Middle frontal gyrus (tissue), 1 donor: ENCODE measurements at regions not wholly inside any gene's neighbourhood (a gene's known extent, or its start where the extent isn't known, plus 50 kb on each side); places are given as distances from the start of the nearest gene placed in this dataset.

Experiments
- DNase-seq: peaks from one replicate; pipeline ENCODE4 v3.0.0-alpha.2; 2015; ENCODE audit warnings: low spot score; ENCODE audit errors: extremely low spot score

DNA sequence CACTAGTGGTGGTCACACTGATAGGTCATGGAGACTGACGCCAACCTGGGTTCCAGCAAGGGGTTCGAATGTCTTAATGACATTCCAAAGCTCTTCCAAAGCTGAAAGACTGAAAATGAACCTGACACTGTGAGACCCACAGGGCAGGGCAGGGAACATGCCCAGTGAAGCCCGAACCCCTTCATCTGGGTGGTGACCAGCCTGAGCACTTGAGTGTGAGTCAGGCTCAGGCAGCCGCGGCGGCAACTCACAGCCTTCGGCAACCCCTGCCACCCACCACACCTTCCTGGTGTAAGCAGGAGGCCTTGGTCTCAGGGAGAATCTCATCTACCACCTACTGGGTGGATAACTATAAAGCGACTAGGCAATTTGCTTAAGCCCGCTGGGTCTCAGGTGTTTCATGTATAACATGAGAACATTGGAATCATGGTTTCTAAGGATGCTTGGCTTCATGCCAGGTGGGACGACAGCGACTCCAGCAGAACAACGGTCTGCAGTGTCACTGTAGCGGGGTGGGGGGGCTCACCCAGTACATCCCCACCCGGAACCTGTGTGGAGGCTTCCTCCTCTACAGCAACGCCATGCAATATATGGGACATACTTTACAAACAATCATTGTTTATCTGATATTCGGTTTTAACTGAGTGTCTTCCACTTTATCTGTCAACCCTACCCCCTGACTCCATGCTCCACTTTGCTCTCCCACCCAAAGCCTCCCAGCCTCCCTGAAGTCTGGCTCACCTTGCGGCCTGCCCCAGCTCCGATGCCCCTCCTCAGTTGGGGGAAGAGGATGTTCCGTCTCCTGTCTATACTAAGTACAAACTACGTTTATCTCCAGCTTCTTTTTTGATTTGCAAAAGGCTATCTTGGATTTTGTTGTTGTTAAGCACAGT is 125.0 kb upstream of the MEF2A start:
- no peak for DNase-seq

DNA sequence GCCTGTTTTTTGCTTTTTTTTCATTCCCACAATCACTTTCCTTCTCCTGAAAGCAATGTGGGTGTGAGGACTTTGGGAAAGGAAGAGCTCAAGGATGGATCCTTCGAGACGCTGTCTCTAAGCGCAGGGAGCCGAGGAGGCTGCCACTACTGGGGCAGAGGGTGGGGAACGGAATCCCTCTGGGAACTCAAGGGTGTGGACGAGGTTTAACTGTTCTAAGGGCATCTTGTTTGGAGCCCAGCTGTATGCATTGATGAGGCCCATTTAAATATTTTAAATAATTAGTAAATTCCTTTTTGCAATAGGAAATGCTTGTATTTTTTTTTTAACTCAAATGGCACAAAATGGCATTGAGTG is 124.4 kb upstream of the MEF2A start:
- no peak for DNase-seq

DNA sequence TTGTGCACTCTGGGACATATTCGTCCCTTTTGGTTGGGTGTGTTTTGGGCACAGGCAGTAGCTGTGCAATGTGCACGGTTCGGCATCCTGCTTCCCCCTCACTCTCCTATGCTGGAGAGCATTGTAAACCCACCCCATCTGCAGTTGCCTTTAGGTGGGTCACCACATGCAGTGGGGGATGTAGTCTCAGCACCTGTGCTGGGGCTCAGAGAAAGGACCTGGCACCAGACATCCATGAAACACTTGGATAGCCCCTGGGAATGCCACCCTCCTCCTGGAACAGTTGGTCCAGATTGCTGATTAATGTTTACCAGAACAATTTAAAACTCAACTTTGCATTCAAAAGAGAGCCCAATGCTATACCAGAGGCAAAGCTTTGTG is 123.9 kb upstream of the MEF2A start:
- no peak for DNase-seq

DNA sequence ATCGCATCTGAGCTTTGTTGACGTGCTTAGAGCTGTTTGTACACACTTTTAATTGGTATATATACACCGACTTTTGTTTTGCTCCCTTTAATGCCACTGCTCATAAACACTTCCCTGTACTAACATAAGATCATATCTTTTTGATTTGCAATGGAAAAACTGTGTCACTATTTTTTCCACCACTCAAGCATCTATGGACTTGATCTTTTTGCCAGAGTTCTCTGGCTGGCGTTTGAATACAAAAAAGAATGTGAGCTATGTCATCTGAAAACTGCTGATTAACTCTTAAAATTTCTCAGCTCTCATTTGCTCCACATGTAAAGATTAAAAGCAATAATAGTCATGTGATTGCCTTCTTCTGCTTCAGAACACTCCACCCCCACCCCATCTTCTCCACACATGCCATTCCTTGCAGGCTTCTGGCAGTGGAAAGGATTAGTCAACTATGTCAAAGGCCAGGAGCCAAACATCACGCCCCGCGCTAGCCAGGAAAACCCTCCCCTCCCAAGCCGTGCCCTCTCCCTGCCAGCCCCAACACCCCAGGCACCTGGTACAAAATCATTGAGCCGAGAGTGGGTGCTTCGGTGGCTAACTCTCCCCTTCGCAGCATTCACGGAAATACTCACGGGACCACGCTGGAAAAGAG is 123.4 kb upstream of the MEF2A start:
- DNase-seq: no peak

DNA sequence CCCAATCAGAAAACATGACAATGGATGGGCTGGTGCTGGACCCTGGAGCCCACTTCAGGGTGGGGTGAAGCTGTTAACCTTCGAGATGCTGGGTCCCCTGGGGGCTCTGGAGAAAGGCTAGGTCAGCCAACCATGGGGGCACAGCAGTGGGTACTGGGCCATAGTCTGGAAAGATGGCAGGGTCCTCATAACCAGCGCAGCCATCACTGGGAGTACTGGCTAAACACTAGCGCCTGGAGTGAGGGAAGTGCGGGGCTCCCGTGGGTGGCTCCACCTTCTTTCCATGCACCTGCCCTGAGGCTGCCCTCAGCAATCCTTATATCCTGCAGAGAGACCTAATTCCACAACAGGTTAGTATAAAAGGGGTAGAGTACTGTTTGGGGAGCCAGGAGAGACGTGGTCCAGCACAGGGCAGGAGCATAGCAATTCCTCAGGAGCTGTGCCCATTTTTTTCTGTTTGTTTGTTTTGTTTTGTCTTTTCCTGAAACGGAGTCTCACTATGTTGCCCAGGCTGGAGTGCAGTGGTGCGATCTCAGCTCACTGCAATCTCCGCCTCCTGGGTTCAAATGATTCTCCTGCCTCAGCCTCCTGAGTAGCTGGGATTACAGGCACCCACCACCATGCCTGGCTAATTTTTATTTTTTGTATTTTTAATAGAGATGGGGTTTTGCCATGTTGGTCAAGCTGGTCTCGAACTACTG is 122.6 kb upstream of the MEF2A start:
- no peak for DNase-seq

DNA sequence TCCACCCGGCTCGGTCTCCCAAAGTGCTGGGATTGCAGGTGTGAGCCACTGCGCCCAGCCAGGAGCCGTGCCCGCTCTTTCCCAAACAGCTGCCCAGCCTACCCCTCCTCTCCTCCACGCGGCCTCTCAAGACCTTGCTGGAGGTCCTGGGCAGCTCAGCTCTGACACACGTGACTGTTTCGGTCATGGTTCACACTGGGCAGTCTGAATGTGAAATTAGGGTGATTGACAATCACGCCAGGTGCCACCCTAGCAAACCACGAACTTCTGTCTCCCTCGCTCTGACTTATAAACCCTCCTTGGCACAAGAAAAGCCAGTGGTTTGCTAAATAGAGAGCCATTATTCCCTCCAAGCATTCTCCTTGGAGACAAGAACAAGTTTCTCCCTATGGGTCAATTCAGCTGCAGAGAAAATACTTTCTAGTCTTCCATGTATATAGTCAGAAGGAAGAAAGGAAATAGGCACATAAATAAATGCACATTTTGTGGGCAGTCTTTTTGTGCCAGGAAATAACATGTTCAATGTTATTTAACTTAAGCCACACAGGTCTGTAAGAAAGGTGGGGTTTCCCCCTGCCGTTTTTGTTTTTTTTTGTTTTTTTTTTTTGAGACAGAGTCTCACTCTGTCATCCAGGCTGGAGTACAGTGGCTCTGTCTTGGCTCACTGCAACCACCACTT is 121.9 kb upstream of the MEF2A start:
- DNase-seq: no peak

DNA sequence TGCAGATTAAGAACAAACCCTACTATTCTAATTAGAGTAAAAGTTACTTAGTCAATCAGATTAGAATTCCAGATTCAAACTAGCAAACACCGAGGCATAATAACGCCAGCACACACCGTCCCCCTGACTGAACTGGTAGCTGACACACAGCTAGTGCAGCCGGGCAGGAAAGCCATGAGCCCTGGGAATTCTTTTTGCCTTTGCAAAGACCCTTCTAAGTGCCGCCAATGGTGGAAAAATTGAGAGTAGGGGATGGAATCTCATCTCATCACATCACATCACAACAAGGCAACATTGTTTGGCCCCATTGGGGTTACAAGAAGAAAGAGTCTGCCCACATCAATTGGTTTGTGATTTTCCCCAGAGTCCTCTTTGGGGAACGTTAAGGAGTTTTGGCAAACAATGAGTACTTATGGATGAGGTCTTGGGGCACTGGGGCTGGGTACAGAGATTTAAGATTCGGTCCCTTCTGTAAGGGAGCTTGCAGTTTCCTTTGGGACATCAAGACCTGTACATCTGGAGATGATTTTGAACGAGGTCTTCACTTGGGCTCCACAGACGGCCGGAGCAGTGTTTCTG is 120.4 kb upstream of the MEF2A start:
- DNase-seq: no peak

DNA sequence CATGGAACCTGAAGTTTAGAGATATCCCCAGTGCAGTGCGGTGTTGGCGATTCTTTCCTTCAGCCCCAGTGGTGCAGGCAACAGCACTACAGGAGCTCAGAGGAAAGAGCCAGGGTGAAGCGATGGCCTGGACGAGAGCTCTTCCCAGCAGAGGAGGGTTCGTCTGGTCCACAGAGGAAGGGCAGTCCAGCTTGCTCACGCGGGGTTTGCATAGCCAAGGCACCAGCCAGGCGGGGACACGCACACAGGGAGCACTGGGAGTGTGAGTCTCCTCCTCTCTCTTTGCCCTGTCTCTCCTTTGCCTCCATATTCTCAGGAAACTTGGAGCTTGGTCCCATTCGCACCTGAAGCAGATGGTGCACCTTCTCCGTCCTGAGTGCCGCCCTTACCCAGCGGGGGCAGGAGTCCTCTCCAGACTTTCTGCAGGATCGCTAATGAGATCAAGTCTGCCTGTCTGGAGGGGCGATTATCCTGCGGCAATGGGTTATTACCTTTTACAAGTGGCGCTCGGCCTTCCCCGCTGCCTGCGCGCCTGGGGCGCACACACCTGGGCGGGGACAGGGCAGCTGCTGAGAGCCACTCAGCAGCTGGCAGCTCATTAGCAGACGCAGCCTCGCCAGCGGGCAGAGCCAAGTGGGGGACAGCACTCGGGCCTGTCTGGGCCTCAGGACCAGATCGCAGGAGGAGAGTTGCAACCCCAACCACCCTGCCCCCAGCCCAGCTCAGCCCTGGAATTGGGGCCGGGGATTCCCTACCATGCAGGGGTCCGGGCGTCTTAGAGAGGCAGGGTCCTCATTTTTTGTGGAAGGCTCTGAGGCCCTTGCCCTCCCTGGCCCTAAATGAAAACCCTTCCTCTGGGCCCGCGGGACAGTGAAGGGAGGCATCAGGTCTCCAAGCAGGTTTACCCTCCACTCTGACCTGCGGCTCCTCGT is 119.0 kb upstream of the MEF2A start:
- DNase-seq: no peak

DNA sequence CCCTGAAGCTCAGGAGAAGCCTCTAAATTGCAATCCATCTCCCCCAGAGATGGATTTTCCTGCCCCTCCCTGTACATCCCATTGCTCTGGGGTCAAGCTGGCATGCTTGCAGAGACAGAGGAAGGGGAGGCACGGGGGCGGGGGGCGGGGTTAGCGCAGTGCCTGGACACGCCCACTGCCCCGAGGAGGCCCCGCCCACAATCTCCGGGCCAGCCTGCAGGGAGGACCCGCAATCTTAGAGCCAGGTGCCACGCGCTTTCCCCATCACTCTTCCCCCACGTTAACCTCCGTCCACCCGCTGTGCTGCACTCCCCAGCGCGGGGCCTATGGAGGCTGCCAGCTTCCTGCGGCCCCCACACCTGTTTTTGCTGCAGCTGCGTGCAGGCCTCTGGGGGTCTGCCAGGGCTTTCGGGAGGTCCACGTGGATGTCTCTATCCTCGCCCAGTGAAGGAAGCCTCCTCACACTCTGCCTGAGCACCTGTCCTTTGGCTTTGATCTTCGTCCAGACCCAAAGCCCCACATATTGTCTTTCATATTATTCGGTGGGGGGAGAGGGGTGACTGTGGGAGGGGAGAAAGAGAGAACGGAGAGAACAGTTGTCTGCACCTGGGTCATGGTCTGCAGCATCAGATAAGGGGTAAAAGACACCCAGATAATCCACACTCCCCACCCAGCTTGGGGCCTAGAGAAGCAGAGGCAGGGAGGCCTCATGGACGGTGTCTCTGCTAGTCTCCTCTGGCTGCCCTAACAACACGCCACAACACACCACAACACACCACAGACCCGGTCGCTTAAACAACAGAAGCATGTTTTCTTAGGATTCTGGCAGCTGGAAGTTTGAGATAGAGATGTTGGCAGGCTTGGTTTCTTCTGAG is 118.0 kb upstream of the MEF2A start:
- DNase-seq: no peak

DNA sequence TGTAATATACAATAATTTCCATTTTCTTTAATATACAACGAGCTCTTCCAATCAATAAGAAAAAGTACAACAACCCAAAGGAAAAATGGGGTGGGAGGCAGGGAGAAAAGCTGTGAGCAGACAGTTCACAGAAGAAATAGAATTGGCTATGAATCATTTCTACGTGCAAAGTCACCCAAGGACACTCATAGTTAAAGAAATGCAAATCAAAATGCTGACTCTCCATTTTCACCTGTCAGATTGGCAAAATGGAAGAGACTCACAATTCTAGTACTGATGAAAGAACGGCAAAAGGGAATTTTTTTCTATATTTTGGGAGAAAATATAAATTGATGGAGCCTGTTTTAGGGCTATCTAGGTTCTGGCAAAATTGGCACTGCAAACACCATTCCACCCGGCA is 116.3 kb upstream of the MEF2A start:
- no peak for DNase-seq

DNA sequence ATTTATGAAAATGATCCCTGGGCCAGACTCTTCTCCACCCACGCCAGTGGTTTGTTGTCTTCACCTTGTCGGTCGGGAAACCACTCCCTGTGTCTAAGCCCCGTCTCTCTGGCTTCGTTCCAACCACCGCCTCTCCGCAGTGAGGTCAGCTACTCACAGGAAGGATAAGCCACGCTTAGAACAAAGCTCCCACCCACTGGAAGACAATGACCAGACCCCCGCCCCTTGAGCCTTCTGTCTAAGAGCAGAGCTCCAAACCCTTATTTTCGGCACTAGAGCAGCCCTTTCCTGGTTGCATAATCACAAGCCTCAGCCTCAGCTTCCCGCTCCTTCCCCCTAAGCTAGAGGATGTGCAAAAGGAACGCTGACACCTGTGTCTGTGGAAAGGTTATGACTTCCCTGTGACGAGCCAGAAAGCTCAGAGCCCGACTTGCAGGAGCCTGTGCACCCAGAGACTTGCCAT is 114.9 kb upstream of the MEF2A start:
- no peak for DNase-seq

DNA sequence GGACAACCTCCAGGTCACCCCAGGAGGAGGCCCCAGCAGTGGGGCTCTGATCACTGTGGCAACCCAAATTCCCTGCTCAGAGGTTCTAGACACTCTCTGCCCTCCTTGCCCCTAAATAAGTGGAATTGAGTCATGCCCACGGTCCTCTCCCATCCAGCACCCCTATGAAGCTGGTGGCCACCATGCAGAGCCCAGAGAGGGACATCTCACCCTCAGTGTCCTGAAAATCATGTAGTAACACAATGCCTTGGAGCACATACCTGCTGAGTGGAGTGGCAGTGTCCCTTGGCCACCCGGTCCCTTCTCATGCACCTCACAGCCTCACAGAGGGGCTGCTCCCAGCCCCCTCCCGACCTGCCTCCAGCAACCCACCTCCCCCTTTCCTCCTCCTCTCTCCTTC is 114.3 kb upstream of the MEF2A start:
- DNase-seq: no peak

DNA sequence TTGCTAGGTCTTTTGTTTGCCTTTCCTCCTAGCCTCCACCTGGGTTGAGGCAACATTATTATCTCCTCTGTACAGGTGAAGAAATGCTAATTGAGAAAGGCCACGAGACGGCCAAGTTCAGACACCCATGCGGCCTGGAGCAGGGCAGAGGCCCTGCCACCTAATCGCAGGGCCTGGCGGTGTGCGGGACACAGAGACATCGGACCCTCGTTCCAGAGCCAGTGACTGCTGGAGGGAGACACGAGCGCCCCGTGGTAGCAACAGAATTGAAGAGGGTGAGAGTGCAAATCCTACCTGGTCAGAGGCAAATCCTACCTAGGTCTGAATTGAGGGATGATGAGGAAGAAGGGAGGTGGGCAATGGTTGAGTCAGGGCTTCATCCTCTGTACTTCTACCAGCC is 113.8 kb upstream of the MEF2A start:
- DNase-seq: no peak

DNA sequence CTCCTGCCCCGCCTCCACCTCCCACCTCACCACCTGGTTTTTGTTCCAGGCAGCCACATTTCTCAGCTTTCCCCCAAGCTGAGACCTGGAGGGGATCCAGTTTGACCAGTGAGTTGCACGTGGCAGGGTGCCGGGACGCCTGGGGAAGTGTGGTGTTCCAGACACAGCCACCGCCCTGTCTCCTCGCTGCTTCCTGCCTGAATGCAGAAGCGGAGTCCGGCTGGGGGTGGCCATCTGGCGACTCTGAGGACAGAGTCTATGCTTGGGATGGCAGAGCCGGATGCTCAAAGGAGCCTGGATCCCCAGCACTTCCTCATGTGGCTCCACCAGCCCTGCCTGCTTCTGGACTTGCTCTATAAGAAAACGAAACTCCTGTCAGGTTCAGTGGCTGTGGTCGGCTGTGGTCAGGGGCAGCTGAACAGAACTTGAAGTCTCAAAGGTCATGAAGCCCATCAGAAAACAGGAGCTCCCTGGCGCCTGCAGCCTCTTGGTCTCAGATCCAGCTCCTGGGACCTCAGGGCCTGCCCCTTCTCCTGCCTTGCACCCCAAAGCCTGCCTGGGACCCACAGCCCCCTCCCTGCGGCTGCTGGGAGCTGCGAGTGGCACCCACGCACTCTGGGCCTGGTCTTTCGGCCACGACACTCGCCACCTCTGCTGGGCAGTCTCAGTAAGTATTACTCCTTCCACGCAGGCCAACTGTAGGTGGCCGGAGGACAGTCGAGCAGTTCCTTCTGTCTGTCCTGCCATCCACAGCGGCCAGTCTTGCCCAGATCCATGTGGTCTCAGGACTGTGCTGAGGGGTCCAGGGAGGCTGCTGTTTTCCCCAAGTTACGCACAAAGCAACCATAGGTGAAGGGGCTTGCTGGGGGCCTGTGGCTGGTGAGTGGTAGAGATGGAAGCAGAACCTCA is 112.8 kb upstream of the MEF2A start:
- DNase-seq: no peak

DNA sequence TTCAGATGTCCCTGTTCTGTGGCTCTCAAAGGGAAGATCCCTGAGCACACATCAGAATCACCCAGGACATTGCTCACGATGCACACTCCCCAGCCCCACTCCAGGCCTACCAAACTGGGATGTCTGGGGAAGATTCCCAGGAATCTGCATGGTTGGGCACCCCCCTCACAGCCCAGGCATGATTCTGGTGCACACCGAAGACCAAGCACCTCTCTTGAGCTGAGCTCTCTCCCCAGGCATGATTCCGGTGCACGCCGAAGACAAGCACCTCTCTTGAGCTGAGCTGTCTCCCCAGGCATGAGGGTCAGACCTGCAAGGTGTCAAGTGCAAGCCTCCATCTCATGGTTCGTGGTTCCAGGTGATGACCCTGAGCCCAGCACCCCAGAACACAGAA is 112.2 kb upstream of the MEF2A start:
- no peak for DNase-seq

DNA sequence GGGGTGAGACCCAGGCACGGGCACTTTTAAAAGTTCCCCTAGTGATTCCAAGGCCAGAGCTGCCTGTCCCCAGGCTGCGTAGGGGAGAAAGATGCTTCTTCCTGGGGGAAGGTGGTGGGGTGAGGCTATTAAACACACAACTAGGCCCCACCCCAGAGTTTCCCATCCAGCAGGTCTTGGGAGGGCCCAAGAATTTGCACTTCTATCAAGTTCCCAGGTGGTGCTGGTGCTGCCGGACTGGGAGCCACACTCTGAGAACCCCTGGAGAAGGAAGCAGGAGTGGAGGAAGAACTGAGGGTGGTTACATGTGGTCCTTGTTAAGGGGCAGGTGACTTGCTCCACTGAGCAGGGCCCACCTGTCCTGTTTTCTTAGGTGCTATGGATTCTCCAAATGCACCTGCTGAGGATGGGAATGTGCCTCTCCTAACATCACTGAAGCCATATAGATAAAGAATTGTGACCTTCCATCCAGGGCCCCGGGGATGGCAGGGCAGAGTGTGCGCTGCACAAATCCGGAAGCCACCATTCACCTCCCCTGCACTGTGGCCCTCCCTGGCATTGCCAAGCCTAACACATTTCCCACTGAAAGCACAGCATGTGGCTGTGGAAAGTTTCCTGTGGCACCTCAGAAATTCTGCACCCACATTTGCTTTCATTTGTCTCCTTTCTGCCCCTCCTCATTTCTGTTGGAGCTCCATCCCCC is 111.5 kb upstream of the MEF2A start:
- no peak for DNase-seq

DNA sequence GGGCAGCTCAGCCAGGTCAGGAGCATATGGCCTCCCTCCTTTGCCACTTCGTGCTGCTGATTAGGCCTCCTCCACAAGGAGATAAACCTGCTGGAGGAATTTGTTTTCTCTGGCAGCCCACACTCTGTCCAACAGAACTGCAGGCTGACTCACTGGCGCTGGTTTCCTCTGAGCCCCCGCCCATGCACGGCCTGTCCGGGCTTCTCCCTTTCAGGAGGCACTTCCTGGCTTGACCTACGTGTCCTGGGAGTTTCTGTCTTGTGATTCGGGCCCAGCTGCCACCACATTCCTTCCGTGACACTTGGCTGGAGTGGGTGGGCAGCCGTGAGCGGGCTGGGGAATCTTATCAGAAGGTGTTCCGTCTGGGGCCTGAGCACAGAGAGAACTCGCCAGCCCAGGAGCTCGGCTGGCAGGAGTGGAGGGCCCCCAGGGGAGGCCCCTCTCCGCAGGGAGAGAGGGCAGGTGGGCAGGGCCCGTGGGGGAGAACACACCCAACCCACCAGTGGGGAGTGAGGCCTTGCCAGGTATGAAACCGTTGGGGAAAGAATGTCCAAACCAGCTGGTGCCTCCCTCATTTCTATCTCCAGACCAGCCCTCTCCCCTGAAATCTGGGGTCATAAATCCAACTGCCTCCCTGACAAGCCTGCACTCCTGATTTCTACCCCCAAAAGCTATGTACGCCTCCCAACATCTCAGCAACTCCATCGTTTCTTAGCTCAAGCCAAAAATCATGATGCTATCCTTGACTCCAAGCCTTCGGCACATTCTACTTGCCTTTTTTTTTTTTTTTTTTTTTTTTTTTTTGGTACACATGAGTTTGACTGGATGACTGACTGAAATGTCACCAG is 110.6 kb upstream of the MEF2A start:
- DNase-seq: no peak
